ENCODE measurements at regions not wholly inside any gene's neighbourhood (a gene's known extent, or its start where the extent isn't known, plus 50 kb on each side); places are given as distances from the start of the nearest gene placed in this dataset.

DNA sequence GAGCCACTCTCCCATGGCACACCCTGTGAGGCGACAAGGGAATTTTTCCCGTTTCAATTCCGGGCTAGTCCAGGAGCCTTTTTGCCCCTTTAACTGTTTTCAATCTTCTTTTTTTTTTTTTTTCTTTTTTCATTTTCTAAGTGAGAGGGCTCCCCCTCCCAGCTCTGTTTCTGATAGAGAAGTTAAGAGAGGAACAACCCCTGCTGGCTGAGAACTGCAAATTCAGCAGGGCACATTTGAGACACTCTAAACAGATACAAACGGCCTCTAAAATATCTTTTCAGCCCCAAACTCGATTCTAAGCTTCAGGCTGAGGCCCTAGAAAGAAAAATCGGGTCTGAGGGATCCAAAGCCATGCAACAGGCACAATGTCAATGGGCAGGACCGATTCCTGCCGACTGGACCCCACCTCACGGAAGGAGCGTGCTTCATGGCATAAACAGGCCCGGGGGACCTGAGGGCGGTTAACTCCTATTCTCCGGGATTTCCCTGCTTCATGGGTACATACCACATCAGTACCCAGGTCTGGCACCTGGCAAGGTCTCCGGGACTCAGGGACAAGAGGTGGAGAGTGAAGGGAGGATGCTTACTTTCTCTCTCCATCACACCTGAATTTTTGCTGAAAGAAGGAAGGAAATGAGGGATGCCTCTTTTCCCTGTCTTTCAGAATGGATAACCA lies 627.5 kb downstream of the BUD13 start:
- Histone ChIP-seq H3K4me3 (ENCODE audit: low read depth, low read length) (no peak overlapping the region), H3K4me1 (ENCODE audit: insufficient read depth) (no peaks in the 10 kb centered on the region), H3K27ac (ENCODE audit: low read depth) (no peak overlapping the region), H3K36me3 (ENCODE audit: insufficient read depth) (no peaks in the 10 kb centered on the region)
- 89% methylated on average over 14 of the region's 14 CpGs for whole genome bisulfite sequencing
- no peak for DNase-seq (ENCODE audit: extremely low spot score)

DNA sequence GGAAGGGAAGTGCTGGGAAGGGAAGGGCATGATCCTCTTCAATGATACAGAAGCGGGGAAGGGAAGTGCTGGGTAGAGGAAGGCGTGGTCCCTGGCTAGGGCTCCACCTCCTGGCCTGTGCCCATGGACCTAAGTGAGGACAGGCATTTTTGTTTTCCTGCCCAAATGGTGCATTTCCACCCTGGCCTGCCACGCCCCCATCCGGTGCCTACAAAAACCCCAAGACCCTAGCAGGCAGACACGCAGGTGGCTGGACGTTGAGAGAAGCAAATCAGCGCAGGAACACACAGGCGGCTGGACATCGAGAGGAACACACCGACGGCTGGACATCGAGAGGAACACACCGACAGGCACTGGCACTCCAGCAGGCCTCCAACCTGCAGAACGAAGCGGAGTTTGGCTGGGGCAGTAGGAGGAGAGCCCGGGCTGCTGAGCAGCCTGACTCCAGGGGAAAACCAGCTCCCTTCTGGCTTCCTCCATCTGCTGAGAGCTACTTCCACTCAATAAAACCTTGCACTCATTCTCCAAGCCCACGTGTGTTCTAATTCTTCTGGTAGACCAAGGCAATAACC lies 628.3 kb downstream of the BUD13 start:
- WGBS = 85% methylated on average over 17 of the region's 17 CpGs

DNA sequence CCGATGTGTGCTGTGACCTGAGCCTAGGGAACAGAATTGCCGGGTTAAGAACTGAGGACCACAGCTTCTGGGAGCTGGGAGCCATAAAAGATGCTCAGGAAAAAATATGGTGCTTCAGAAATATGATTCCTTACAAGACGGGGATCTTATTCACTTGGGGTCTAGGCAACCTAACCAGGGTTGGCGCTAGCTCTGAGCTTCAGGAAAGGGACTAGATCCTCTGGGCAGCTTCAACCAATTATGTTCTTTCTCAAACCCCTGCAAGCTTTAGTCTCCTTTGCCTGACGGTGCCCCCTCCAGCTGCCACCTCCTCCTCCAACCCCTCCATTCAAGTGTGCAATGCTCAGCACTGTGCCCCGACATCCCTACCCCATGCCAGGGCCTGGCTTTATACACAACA lies 634.1 kb upstream of the CADM1 start:
- H3K4me1 ChIP-seq (ENCODE audit: insufficient read depth) = no peaks in the 10 kb centered on the region
- H3K4me3 ChIP-seq (ENCODE audit: low read depth, low read length) = no peak overlapping the region
- H3K36me3 ChIP-seq (ENCODE audit: insufficient read depth) = no peaks in the 10 kb centered on the region
- 93% methylated on average over 6 of the region's 6 CpGs for WGBS
- no peak for DNase-seq (ENCODE audit: extremely low spot score)
- no peak overlapping the region for H3K27ac ChIP-seq (ENCODE audit: low read depth)

More for the DNA sequence above, 628.3 kb downstream of the BUD13 start:
- no peaks in the 10 kb centered on the region for H3K36me3 ChIP-seq (ENCODE audit: insufficient read depth)
- no peak overlapping the region for H3K4me3 ChIP-seq (ENCODE audit: low read depth, low read length)
- H3K27ac ChIP-seq (ENCODE audit: low read depth) = no peak overlapping the region
- no peaks in the 10 kb centered on the region for H3K4me1 ChIP-seq (ENCODE audit: insufficient read depth)
- DNase-seq (ENCODE audit: extremely low spot score) = no peak

DNA sequence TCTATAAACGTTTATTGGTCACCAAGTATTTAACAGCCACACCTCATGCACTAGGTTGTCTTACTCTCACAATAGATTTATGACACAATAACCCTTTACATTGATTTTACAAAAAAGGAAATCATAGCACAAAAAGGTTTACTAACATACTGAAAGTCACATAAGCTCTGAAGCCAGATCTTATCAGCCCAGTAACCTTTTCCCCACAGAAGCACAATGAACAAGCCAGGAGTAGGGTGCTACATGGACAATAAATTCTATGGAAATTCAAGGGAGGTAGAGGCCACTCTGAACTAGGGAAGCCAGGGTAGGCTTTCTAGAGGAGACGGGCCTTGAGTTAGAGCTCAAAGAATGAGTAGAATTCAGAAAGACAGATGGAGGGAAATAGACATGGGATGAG lies 633.5 kb upstream of the CADM1 start:
- H3K4me1 ChIP-seq (ENCODE audit: insufficient read depth) = no peaks in the 10 kb centered on the region
- no peak overlapping the region for H3K4me3 ChIP-seq (ENCODE audit: low read depth, low read length)
- WGBS = 52% methylated on average over 2 of the region's 2 CpGs
- H3K27ac ChIP-seq (ENCODE audit: low read depth) = no peak overlapping the region
- no peak for DNase-seq (ENCODE audit: extremely low spot score)
- no peaks in the 10 kb centered on the region for H3K36me3 ChIP-seq (ENCODE audit: insufficient read depth)

DNA sequence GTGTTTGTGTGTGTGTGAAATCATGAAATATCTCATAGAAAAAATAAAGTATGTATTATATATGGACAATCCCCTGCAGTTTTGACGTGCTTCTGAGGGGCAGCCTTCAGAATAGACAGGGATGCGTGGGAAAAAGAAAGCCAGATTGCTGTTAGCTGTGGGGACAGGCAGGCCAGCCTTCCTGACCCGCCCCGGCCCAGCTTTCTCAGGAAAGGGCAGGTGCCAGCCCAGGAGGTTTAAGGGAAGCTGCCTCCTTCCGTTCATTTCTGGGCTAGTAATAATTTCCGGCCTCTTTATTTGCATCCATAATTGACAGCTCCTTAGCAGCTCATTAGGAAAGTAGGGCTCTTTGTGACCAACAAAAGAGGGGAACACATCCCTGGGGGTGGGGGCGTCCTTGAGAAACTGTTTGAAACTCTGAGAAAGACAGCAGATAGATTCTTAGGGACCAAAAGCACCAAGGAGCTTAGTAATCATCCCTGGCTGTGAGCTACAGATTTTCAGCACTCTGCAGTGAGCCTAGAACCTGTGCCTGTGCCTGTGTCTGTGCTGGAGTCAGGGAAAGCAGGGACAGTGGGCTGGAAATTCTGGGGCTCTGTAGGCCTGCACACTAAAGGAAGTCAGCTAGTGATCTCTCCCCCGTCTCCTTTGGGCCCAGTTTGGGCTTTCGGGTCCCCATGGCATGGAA lies 632.9 kb upstream of the CADM1 start:
- H3K36me3 ChIP-seq (ENCODE audit: insufficient read depth) = no peaks in the 10 kb centered on the region
- H3K27ac ChIP-seq (ENCODE audit: low read depth) = no peak overlapping the region
- no peak overlapping the region for H3K4me3 ChIP-seq (ENCODE audit: low read depth, low read length)
- no peak for DNase-seq (ENCODE audit: extremely low spot score)
- no peaks in the 10 kb centered on the region for H3K4me1 ChIP-seq (ENCODE audit: insufficient read depth)
- WGBS = 67% methylated on average over 9 of the region's 9 CpGs

DNA sequence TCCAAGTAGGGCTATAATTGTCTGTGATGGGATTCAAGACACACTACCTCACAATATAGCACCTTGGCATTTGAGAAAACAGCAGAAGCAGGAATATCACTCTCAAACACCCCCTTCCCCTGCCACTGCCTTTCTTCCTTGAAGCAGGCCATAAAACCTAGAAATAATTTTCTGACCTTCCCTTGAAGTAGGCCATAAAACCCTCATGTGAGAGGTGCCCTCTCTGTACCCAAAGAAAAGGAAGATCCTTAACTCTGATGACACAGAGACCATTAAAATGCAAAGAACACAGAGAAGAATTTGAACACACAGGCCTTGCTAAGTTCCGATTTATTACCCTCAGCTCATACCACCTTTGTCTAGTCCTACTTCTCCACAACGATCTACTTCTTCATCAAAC lies 631.7 kb upstream of the CADM1 start:
- 72% methylated on average over 2 of the region's 2 CpGs for WGBS
- no peaks in the 10 kb centered on the region for H3K4me1 ChIP-seq (ENCODE audit: insufficient read depth)
- DNase-seq (ENCODE audit: extremely low spot score) = no peak
- no peak overlapping the region for H3K27ac ChIP-seq (ENCODE audit: low read depth)
- H3K36me3 ChIP-seq (ENCODE audit: insufficient read depth) = no peaks in the 10 kb centered on the region
- no peak overlapping the region for H3K4me3 ChIP-seq (ENCODE audit: low read depth, low read length)

DNA sequence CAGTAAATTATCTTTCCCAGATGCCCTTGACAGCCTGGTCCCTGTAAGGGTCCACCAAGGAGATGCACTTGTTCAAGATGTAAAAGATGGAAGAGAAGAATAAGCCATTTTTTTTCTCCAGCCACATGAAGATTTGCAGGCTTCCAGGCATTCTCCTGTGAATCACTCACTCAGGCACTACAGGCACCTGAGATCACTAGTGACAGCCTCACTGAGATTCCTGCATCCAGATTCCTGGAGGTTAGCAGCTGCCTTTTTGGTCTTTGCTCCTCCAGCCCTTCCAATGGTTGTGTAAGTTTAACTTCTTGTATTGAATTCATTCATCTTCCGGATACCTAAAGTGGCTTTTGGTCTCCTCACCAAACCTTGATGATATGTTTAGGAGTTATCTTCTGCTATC lies 630.2 kb upstream of the CADM1 start:
- no peak for DNase-seq (ENCODE audit: extremely low spot score)
- Histone ChIP-seq H3K4me3 (ENCODE audit: low read depth, low read length) (no peak overlapping the region), H3K36me3 (ENCODE audit: insufficient read depth) (no peaks in the 10 kb centered on the region), H3K4me1 (ENCODE audit: insufficient read depth) (no peaks in the 10 kb centered on the region), H3K27ac (ENCODE audit: low read depth) (no peak overlapping the region)
- WGBS = 92% methylated on average over 1 of the region's 1 CpG

DNA sequence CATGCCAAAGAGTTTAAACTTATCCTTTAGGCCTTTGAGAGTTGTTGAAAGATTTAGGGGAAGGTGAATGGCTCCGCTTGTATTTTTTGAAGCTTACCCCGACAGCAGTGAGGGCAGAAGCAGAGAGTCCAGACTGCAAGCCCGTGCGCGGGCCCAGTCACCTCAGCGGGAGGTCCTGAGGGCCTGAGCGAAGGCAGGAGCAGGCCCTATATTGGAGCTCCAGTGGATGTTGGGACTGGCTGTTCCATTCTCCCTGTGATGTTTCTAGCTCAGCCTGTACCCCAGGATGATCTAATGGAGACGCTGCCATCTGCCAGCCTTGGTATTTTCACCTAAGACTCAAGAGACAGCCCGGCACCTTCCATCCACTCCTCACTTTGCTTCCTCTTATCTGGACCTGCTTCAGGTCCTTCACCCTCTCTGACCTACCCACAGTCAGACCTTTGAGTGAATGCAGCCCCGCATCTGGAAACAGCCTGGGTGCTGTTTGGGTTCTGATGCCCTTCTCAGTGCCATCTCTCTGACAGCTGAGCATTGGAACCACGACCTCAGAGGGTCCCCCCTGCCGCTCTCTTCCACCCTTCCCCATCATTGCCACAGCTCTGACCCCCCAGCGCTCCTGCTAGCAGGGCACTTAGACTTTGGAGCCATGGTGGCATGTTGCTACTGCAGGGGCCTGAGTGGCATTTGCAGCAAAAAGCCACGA lies 628.2 kb upstream of the CADM1 start:
- DNase-seq (ENCODE audit: extremely low spot score) = no peak
- WGBS = 87% methylated on average over 14 of the region's 14 CpGs
- no peaks in the 10 kb centered on the region for H3K4me1 ChIP-seq (ENCODE audit: insufficient read depth)
- H3K27ac ChIP-seq (ENCODE audit: low read depth) = no peak overlapping the region
- no peak overlapping the region for H3K4me3 ChIP-seq (ENCODE audit: low read depth, low read length)
- no peaks in the 10 kb centered on the region for H3K36me3 ChIP-seq (ENCODE audit: insufficient read depth)

DNA sequence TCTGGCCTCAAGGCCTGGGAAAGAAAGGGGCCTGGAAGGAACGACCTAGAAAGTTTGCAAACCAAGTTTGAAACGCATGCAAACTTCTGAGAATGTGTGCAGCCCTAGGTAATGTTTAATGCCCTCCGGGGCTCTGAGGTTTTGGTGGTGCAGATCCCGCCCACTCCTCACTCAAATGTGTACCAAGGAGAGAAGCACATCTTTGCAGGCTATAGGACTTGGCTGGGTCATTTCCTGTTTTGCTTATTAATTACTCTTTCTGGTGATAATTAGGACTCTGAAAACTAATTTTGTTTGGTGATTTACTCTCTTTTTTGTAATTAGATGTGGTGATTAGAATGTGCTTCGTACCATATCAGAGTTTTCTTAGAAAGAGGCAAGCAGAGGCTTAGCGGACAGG lies 625.9 kb upstream of the CADM1 start:
- H3K27ac ChIP-seq (ENCODE audit: low read depth) = no peak overlapping the region
- no peaks in the 10 kb centered on the region for H3K4me1 ChIP-seq (ENCODE audit: insufficient read depth)
- DNase-seq (ENCODE audit: extremely low spot score) = no peak
- 67% methylated on average over 6 of the region's 6 CpGs for WGBS
- H3K36me3 ChIP-seq (ENCODE audit: insufficient read depth) = no peaks in the 10 kb centered on the region
- H3K4me3 ChIP-seq (ENCODE audit: low read depth, low read length) = no peak overlapping the region

DNA sequence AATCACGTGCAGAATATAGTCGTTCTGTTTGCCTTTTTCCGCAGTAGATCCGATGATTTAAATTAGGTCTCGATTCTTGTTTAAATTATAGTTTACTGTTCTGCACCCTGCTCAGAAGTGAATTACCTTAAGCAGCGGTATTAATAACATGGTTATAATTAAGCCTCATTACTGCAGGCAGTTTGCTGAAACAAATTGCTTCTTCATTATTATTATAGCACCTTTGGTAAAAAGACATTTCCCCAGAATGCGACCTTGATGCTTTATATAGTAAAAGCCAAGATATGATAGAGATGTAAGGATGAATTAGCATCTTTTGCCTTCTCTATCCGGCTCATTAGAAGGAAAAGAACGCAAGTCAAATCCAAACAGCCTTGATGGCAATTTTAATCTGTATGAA lies 625.2 kb upstream of the CADM1 start:
- no peaks in the 10 kb centered on the region for H3K4me1 ChIP-seq (ENCODE audit: insufficient read depth)
- H3K4me3 ChIP-seq (ENCODE audit: low read depth, low read length) = no peak overlapping the region
- no peaks in the 10 kb centered on the region for H3K36me3 ChIP-seq (ENCODE audit: insufficient read depth)
- no peak for DNase-seq (ENCODE audit: extremely low spot score)
- 92% methylated on average over 9 of the region's 9 CpGs for WGBS
- H3K27ac ChIP-seq (ENCODE audit: low read depth) = no peak overlapping the region

DNA sequence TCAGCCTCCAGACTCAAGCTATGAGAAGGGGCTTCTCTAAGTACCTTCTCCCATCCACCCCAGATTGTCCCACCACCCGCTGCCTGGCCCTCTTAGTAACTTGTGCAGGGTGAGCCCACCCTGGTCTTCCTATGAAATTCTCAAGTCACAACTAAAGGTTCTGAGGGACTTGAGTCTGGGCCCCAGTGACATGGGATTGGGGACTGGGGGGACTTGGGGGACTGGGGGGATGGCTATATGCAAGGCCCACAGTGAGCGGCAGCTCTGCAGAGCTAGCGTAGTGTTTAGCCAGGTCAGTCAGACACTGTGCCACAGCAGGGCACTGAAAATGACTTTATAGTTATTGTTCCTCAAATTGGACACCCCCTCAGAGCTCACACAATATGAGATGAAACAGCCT lies 622.3 kb upstream of the CADM1 start:
- Histone ChIP-seq H3K27ac (ENCODE audit: low read depth) (no peak overlapping the region), H3K4me3 (ENCODE audit: low read depth, low read length) (no peak overlapping the region), H3K36me3 (ENCODE audit: insufficient read depth) (no peaks in the 10 kb centered on the region), H3K4me1 (ENCODE audit: insufficient read depth) (no peaks in the 10 kb centered on the region)
- no peak for DNase-seq (ENCODE audit: extremely low spot score)
- 93% methylated on average over 3 of the region's 3 CpGs for WGBS

DNA sequence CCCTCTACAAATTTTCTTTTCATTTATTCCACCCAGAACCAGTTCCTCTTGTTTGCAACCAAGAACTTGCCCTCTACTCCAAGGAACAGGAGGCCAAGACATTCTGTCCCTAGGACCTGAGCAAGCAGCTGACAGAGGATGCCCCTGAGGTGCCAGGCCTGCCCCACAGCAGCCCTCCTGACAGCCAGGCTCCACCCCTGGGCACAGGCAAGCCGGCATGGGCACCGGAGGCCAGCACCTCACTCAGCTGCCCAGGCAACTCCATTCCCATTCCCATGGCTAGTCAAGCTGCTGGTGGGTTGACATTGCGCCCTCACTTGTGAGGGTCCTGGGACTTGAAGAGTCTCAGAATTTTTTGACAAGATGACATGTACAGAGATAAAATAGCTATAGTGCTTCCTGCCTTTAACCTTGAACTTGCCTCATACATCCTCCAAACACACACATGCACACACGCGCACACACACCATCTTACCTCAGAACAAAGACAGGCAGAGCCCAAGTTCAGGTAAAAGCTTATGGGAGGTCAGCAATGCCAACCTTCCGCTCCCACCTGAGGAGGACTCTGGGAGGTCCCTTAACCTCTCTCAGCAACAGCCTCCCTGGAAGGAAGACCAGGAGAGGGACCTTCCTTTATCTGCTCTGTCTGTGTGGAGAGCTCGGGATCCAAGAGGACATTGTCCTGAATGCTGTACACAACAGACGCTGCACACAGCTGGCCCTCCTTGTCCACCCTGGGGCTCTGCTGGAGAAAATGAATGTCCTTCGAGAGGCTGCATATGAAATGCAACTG lies 620.9 kb upstream of the CADM1 start:
- DNase-seq (ENCODE audit: extremely low spot score) = no peak
- no peaks in the 10 kb centered on the region for H3K4me1 ChIP-seq (ENCODE audit: insufficient read depth)
- 82% methylated on average over 9 of the region's 9 CpGs for WGBS

DNA sequence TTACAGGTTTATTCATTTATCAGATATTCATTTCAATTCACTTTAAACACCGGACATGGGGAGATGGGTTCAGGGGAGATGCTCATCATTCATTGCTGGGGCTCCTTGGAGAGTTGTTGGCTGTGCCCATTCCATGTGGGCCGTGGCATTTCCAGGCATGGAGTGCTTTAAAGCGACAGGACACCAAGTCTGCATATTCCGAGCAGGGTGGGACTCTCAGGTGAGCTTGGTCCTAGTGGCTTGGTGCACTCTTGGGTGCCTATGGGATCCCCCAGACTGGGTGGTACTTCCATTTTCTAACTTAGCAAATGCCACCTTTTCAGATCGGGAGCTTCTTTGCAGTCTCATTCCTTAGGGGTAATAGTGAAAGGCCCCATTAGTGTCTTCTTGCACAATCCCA lies 619.5 kb upstream of the CADM1 start:
- Histone ChIP-seq H3K36me3 (ENCODE audit: insufficient read depth) (no peaks in the 10 kb centered on the region), H3K4me1 (ENCODE audit: insufficient read depth) (no peaks in the 10 kb centered on the region), H3K4me3 (ENCODE audit: low read depth, low read length) (no peak overlapping the region), H3K27ac (ENCODE audit: low read depth) (no peak overlapping the region)
- DNase-seq (ENCODE audit: extremely low spot score) = no peak
- 90% methylated on average over 5 of the region's 5 CpGs for WGBS

More for the DNA sequence above, 620.9 kb upstream of the CADM1 start:
- no peak overlapping the region for H3K27ac ChIP-seq (ENCODE audit: low read depth)
- H3K4me3 ChIP-seq (ENCODE audit: low read depth, low read length) = no peak overlapping the region
- H3K36me3 ChIP-seq (ENCODE audit: insufficient read depth) = no peaks in the 10 kb centered on the region
